CD4-positive, alpha-beta T cell (primary cell): ENCODE measurements at regions not wholly inside any gene's neighbourhood (a gene's known extent, or its start where the extent isn't known, plus 50 kb on each side); places are given as distances from the start of the nearest gene placed in this dataset.

ENCODE experiments used
- ATAC-seq: fragments of 200-7000 bp; cut with Tn5 transposase; one replicate; pipeline ENCODE4 v1.10.0; 2022; ENCODE audit warnings: mild to moderate bottlenecking; ENCODE audit not compliant: poor library complexity
- CTCF ChIA-PET: fragments of 350-600 bp; sonication (Branson Sonifier 250); formaldehyde crosslinking; loops from one replicate; lab custom pipeline; 2021; ENCODE audit warnings: antibody characterized with exemption, inconsistent platforms; lab: Charles Lee
- POLR2A ChIA-PET: fragments of 350-600 bp; sonication (Branson Sonifier 250); formaldehyde crosslinking; loops from one replicate; lab custom pipeline; 2021; ENCODE audit warnings: antibody characterized with exemption, inconsistent platforms; lab: Charles Lee
- DNase-seq, 14 experiments: peaks; one replicate each; pipeline ENCODE4 v3.0.0-alpha.2; 2013 to 2020; ENCODE audit warnings: mixed read lengths in 2 of 14
- H3K27ac ChIP-seq, 2 donors: one replicate each; pipeline versions ENCODE4 v1.5.1 to v1.7.0; 2013; ENCODE audit warnings: low read length in 2 of 2, low read depth in 1 of 2, mild to moderate bottlenecking in 1 of 2
- H3K27me3 ChIP-seq, 2 experiments: 1 replicate in 1 of 2; 2 replicates in 1 of 2; pipeline versions ENCODE4 v1.6.1 to v1.7.0; 2013; ENCODE audit warnings: low read length in 2 of 2, control low read depth in 1 of 2, mild to moderate bottlenecking in 1 of 2, moderate library complexity in 1 of 2; ENCODE audit not compliant: insufficient read depth in 2 of 2, control insufficient read depth in 1 of 2
- H3K36me3 ChIP-seq: one replicate; pipeline ENCODE4 v1.6.1; 2013; ENCODE audit warnings: low read length, control low read depth; ENCODE audit not compliant: insufficient read depth
- H3K4me1 ChIP-seq: one replicate; pipeline ENCODE4 v1.6.1; 2013; ENCODE audit warnings: low read length, control low read depth; ENCODE audit not compliant: insufficient read depth
- H3K4me3 ChIP-seq: one replicate; pipeline ENCODE4 v1.5.1; 2013; ENCODE audit warnings: mild to moderate bottlenecking, low read length, moderate library complexity
- H3K9me3 ChIP-seq, 2 experiments: 1 replicate in 1 of 2; 2 replicates in 1 of 2; pipeline versions ENCODE4 v1.6.1 to v1.7.0; 2013; ENCODE audit warnings: low read length in 2 of 2, mild to moderate bottlenecking in 2 of 2, control low read depth in 1 of 2, moderate library complexity in 1 of 2; ENCODE audit not compliant: control insufficient read depth in 1 of 2, insufficient read depth in 1 of 2
- H3K27ac Mint-ChIP-seq: one replicate; pipeline ENCODE4 v1.8.0; 2020; ENCODE audit warnings: mixed read lengths
- H3K27me3 Mint-ChIP-seq: one replicate; pipeline ENCODE4 v1.8.0; 2021; ENCODE audit warnings: mixed read lengths
- H3K36me3 Mint-ChIP-seq: one replicate; pipeline ENCODE4 v1.8.0; 2021; ENCODE audit warnings: low read depth, mixed read lengths
- H3K4me1 Mint-ChIP-seq: one replicate; pipeline ENCODE4 v1.8.0; 2021; ENCODE audit warnings: low read depth, mixed read lengths
- H3K4me3 Mint-ChIP-seq: one replicate; pipeline ENCODE4 v1.8.0; 2020; ENCODE audit warnings: mild to moderate bottlenecking, mixed read lengths
- H3K9me3 Mint-ChIP-seq: one replicate; pipeline ENCODE4 v1.8.0; 2020; ENCODE audit warnings: mixed read lengths
- CTCF ChIP-seq: fragments of 200-600 bp; IDR thresholded peaks from one replicate; pipeline ENCODE4 v1.8.0; 2022; ENCODE audit warnings: antibody characterized with exemption, mild to moderate bottlenecking
- intact Hi-C, 2 experiments: fragments of 100-400 bp; cut with DNase I in 1 of 2; cut with micrococcal nuclease in 1 of 2; formaldehyde crosslinking; loops; one replicate each; pipeline versions ENCODE4 v1.15.1 to v1.9.0; 2023 to 2025; cut with DNase I, micrococcal nuclease

GRCh38 chr18:78643981-78644380 is 335.6 kb upstream of the SALL3 start:
- Histone ChIP-seq H3K9me3 (peaks cover 0 to 17% of the 10 kb centered on the region in 2 experiments), H3K36me3 (no peaks in the 10 kb centered on the region), H3K4me1 (peaks cover 12% of the 10 kb centered on the region), H3K4me3 (no peak overlapping the region), H3K27me3 (no peaks in the 10 kb centered on the region), H3K27ac (no peak overlapping the region)
- DNase-seq (no peak), ATAC-seq (no peak)
- Mint-ChIP-seq H3K4me1 (peaks cover 26% of the 10 kb centered on the region), H3K27me3 (no peaks in the 10 kb centered on the region), H3K4me3 (no peak overlapping the region), H3K9me3 (no peaks in the 10 kb centered on the region), H3K36me3 (no peaks in the 10 kb centered on the region), H3K27ac (no peak overlapping the region)
- ChIA-PET POLR2A (no interaction called here), CTCF (no interaction called here)
- intact Hi-C loops, result no loop called here
- TF ChIP-seq CTCF, result no peak

- H3K36me3 ChIP-seq, result no peaks in the 10 kb centered on the region
- POLR2A ChIA-PET, result no interaction called here
- ATAC-seq (no peak), DNase-seq (no peak)
- Mint-ChIP-seq H3K27me3 (no peaks in the 10 kb centered on the region), H3K4me3 (no peak overlapping the region), H3K27ac (no peak overlapping the region), H3K4me1 (peaks cover 20% of the 10 kb centered on the region), H3K9me3 (no peaks in the 10 kb centered on the region), H3K36me3 (no peaks in the 10 kb centered on the region)
- H3K27me3 ChIP-seq, result no peaks in the 10 kb centered on the region
- CTCF ChIA-PET, result no interaction called here
- peaks cover 7% of the 10 kb centered on the region for H3K4me1 ChIP-seq
- TF ChIP-seq CTCF, result no peak
- intact Hi-C loops, result no loop called here
- no peak overlapping the region for H3K27ac ChIP-seq
- H3K4me3 ChIP-seq, result no peak overlapping the region
- H3K9me3 ChIP-seq, result peaks cover 0 to 17% of the 10 kb centered on the region in 2 experiments
These were observed 334.4 kb upstream of the SALL3 start for GRCh38 chr18:78645216-78645615.

GRCh38 chr18:78647018-78647417 is 332.6 kb upstream of the SALL3 start:
- intact Hi-C loops, result no loop called here
- TF ChIP-seq CTCF, result no peak
- DNase-seq, result peak in 1 of 14 experiments; percentile 14
- ATAC-seq, result no peak
- H3K4me1 ChIP-seq, result peaks cover 7% of the 10 kb centered on the region
- ChIA-PET CTCF (no interaction called here), POLR2A (no interaction called here)
- H3K27me3 Mint-ChIP-seq, result no peaks in the 10 kb centered on the region
- no peak overlapping the region for H3K4me3 ChIP-seq
- H3K4me3 Mint-ChIP-seq, result no peak overlapping the region
- H3K36me3 ChIP-seq, result no peaks in the 10 kb centered on the region
- H3K27ac Mint-ChIP-seq, result no peak overlapping the region
- H3K27ac ChIP-seq, result no peak overlapping the region
- H3K9me3 Mint-ChIP-seq, result no peaks in the 10 kb centered on the region
- no peaks in the 10 kb centered on the region for H3K27me3 ChIP-seq
- H3K36me3 Mint-ChIP-seq, result peaks cover under 1% of the 10 kb centered on the region
- H3K4me1 Mint-ChIP-seq, result peaks cover 10% of the 10 kb centered on the region
- peaks cover 0 to 31% of the 10 kb centered on the region in 2 experiments for H3K9me3 ChIP-seq
